ENCODE measurements at regions not wholly inside any gene's neighbourhood (a gene's known extent, or its start where the extent isn't known, plus 50 kb on each side); places are given as distances from the start of the nearest gene placed in this dataset.

- DNase-seq (ENCODE audit: low read depth), result no peak
These were observed 104.2 kb upstream of the MVB12B start for GRCh38 chr9:126222363-126222834.

GRCh38 chr9:126222835-126223431, 103.7 kb upstream of the MVB12B start:
- no peak for DNase-seq (ENCODE audit: low read depth)

GRCh38 chr9:126223798-126224531, 102.7 kb upstream of the MVB12B start:
- DNase-seq (ENCODE audit: low read depth), result no peak

- DNase-seq (ENCODE audit: low read depth), result no peak
These were observed 100.7 kb upstream of the MVB12B start for GRCh38 chr9:126225611-126226609.

- no peak for DNase-seq (ENCODE audit: low read depth)
These were observed 99.4 kb upstream of the MVB12B start for GRCh38 chr9:126226991-126227936.

GRCh38 chr9:126228111-126228780, 98.4 kb upstream of the MVB12B start:
- no peak for DNase-seq (ENCODE audit: low read depth)

GRCh38 chr9:126228781-126229444, 97.7 kb upstream of the MVB12B start:
- peak; percentile 44 for DNase-seq (ENCODE audit: low read depth)

GRCh38 chr9:126229501-126229900, 97.1 kb upstream of the MVB12B start:
- no peak for DNase-seq (ENCODE audit: low read depth)

- no peak for DNase-seq (ENCODE audit: low read depth)
These were observed 95.9 kb upstream of the MVB12B start for GRCh38 chr9:126230692-126231091.

GRCh38 chr9:126232461-126232860, 94.2 kb upstream of the MVB12B start:
- DNase-seq (ENCODE audit: low read depth), result no peak

GRCh38 chr9:126233175-126233574, 93.5 kb upstream of the MVB12B start:
- no peak for DNase-seq (ENCODE audit: low read depth)

GRCh38 chr9:126233913-126234525, 92.6 kb upstream of the MVB12B start:
- DNase-seq (ENCODE audit: low read depth), result no peak

GRCh38 chr9:126234681-126235335, 91.8 kb upstream of the MVB12B start:
- no peak for DNase-seq (ENCODE audit: low read depth)

- no peak for DNase-seq (ENCODE audit: low read depth)
These were observed 91.0 kb upstream of the MVB12B start for GRCh38 chr9:126235336-126236243.

- DNase-seq (ENCODE audit: low read depth), result no peak
These were observed 90.4 kb upstream of the MVB12B start for GRCh38 chr9:126236273-126236672.

GRCh38 chr9:126238415-126238814, 88.2 kb upstream of the MVB12B start:
- no peak for DNase-seq (ENCODE audit: low read depth)

GRCh38 chr9:126239515-126239914, 87.1 kb upstream of the MVB12B start:
- DNase-seq (ENCODE audit: low read depth), result no peak

- no peak for DNase-seq (ENCODE audit: low read depth)
These were observed 85.8 kb upstream of the MVB12B start for GRCh38 chr9:126240835-126241234.
